Gastrocnemius medialis (tissue), 4 donors: ENCODE measurements at regions not wholly inside any gene's neighbourhood (a gene's known extent, or its start where the extent isn't known, plus 50 kb on each side); places are given as distances from the start of the nearest gene placed in this dataset.

Experiments
- ATAC-seq, 2 donors: fragments of 150-250 bp; one replicate each; pipeline ENCODE4 v1.9.1; 2016
- DNase-seq, 2 donors: peaks; one replicate each; pipeline ENCODE4 v3.0.0-alpha.2; 2019
- H3K27ac ChIP-seq, 4 donors: fragments of 200-600 bp; sonication (generic); 1 replicate in 1 of 4; 2 replicates in 3 of 4; pipeline ENCODE4 v1.5.1; 2016 to 2018; ENCODE audit warnings: mild to moderate bottlenecking in 2 of 4, moderate library complexity in 1 of 4
- H3K27me3 ChIP-seq, 3 donors: fragments of 200-600 bp; sonication (generic) in 2 of 3; 1 replicate in 1 of 3; 2 replicates in 2 of 3; pipeline versions ENCODE4 v1.5.1 to v1.6.0; 2016 to 2019; ENCODE audit warnings: mild to moderate bottlenecking in 1 of 3, moderate library complexity in 1 of 3
- H3K36me3 ChIP-seq, 2 donors: fragments of 200-600 bp; sonication (generic) in 1 of 2; one replicate each; pipeline ENCODE4 v1.5.1; 2017 to 2018
- H3K4me1 ChIP-seq, 2 donors: fragments of 200-600 bp; sonication (generic) in 1 of 2; one replicate each; pipeline ENCODE4 v1.5.1; 2016 to 2017; ENCODE audit warnings: mild to moderate bottlenecking in 2 of 2
- H3K4me3 ChIP-seq, 4 donors: fragments of 200-600 bp; sonication (generic) in 3 of 4; 1 replicate in 1 of 4; 2 replicates in 3 of 4; pipeline ENCODE4 v1.5.1; 2016 to 2019; ENCODE audit warnings: mild to moderate bottlenecking in 2 of 4
- H3K9me3 ChIP-seq, 3 donors: fragments of 200-600 bp; sonication (generic) in 2 of 3; 1 replicate in 1 of 3; 2 replicates in 2 of 3; pipeline ENCODE4 v1.5.1; 2016 to 2019
- CTCF ChIP-seq, 5 experiments: fragments of 450-650 bp in 3 of 5; fragments of 200-600 bp in 2 of 5; sonication (generic) in 2 of 5; IDR thresholded peaks in 4 of 5; conservative IDR thresholded peaks in 1 of 5; 1 replicate in 4 of 5; 2 replicates in 1 of 5; pipeline ENCODE4 v1.5.1; 2016 to 2019; ENCODE audit warnings: antibody characterized with exemption in 5 of 5, mild to moderate bottlenecking in 3 of 5, moderate library complexity in 3 of 5
- POLR2A ChIP-seq, 2 donors: fragments of 450-650 bp; IDR thresholded peaks; one replicate each; pipeline ENCODE4 v1.6.1; 2017; ENCODE audit warnings: antibody characterized with exemption in 2 of 2, mild to moderate bottlenecking in 2 of 2, moderate library complexity in 2 of 2
- in situ Hi-C, 4 donors: fragments of 200-750 bp; cut with MboI; loops; one replicate each; pipeline versions ENCODE4 v1.15.0 to v1.8.0; 2017; ENCODE audit warnings: low sequenced_read_pairs in 4 of 4
- intact Hi-C: fragments of 100-400 bp; cut with DNase I; formaldehyde crosslinking; loops from one replicate; pipeline ENCODE4 v1.15.1; 2023; ENCODE audit warnings: low total_unique reads

- peak overlapping the region; percentile 14 to 55 (median 23) for H3K27ac ChIP-seq
- H3K9me3 ChIP-seq, result no peaks in the 10 kb centered on the region
- TF ChIP-seq POLR2A (IDR thresholded peaks at IDR 0.05), result no peak
- no peak for TF ChIP-seq CTCF (IDR thresholded peaks at IDR 0.05 in 4 of 5, conservative IDR thresholded peaks at IDR 0.05 in 1 of 5)
- no peak overlapping the region for H3K4me3 ChIP-seq
- peak; percentile 67 to 68 for ATAC-seq
- in situ Hi-C loops (no loop called here), intact Hi-C loops (no loop called here)
- H3K4me1 ChIP-seq, result no peaks in the 10 kb centered on the region
- H3K36me3 ChIP-seq, result no peaks in the 10 kb centered on the region
- no peaks in the 10 kb centered on the region for H3K27me3 ChIP-seq
- peak; percentile 5 to 55 for DNase-seq
Observed at GRCh38 chr5:5678909-5679308, 256.4 kb downstream of the ICE1 start.

- Histone ChIP-seq H3K36me3 (no peaks in the 10 kb centered on the region), H3K9me3 (no peaks in the 10 kb centered on the region), H3K4me3 (no peak overlapping the region), H3K27ac (peak overlapping the region in 1 of 4 donors; percentile 23), H3K27me3 (no peaks in the 10 kb centered on the region), H3K4me1 (no peaks in the 10 kb centered on the region)
- intact Hi-C loops, result no loop called here
- TF ChIP-seq CTCF (IDR thresholded peaks at IDR 0.05 in 4 of 5, conservative IDR thresholded peaks at IDR 0.05 in 1 of 5), result no peak
- no peak for TF ChIP-seq POLR2A (IDR thresholded peaks at IDR 0.05)
- ATAC-seq, result no peak
- no peak for DNase-seq
- in situ Hi-C loops, result no loop called here
Observed at GRCh38 chr5:5677738-5678137, 255.3 kb downstream of the ICE1 start.

GRCh38 chr5:5676218-5676617, 253.7 kb downstream of the ICE1 start:
- Histone ChIP-seq H3K27ac (peak overlapping the region; percentile 43 to 54 (median 50)), H3K27me3 (no peaks in the 10 kb centered on the region), H3K4me1 (no peaks in the 10 kb centered on the region), H3K36me3 (no peaks in the 10 kb centered on the region), H3K4me3 (no peak overlapping the region), H3K9me3 (no peaks in the 10 kb centered on the region)
- no peak for DNase-seq
- intact Hi-C loops, result no loop called here
- peak; percentile 53 to 56 for ATAC-seq
- TF ChIP-seq POLR2A (IDR thresholded peaks at IDR 0.05) (no peak), CTCF (IDR thresholded peaks at IDR 0.05 in 4 of 5, conservative IDR thresholded peaks at IDR 0.05 in 1 of 5) (no peak)
- in situ Hi-C loops, result no loop called here

- Histone ChIP-seq H3K4me1 (no peaks in the 10 kb centered on the region), H3K27me3 (no peaks in the 10 kb centered on the region), H3K36me3 (no peaks in the 10 kb centered on the region), H3K27ac (peak overlapping the region; percentile 25 to 46 (median 38)), H3K9me3 (no peaks in the 10 kb centered on the region), H3K4me3 (no peak overlapping the region)
- TF ChIP-seq POLR2A (IDR thresholded peaks at IDR 0.05) (no peak), CTCF (IDR thresholded peaks at IDR 0.05 in 4 of 5, conservative IDR thresholded peaks at IDR 0.05 in 1 of 5) (no peak)
- intact Hi-C loops (no loop called here), in situ Hi-C loops (no loop called here)
- DNase-seq (no peak), ATAC-seq (no peak)
Observed at GRCh38 chr5:5675511-5675910, 253.0 kb downstream of the ICE1 start.

- no peak overlapping the region for H3K27ac ChIP-seq
- intact Hi-C loops, result no loop called here
- no peaks in the 10 kb centered on the region for H3K9me3 ChIP-seq
- no peaks in the 10 kb centered on the region for H3K36me3 ChIP-seq
- H3K4me3 ChIP-seq, result no peak overlapping the region
- ATAC-seq (no peak), DNase-seq (no peak)
- TF ChIP-seq CTCF (IDR thresholded peaks at IDR 0.05 in 4 of 5, conservative IDR thresholded peaks at IDR 0.05 in 1 of 5) (no peak), POLR2A (IDR thresholded peaks at IDR 0.05) (no peak)
- no peaks in the 10 kb centered on the region for H3K4me1 ChIP-seq
- H3K27me3 ChIP-seq, result no peaks in the 10 kb centered on the region
- in situ Hi-C loops, result no loop called here
Observed at GRCh38 chr5:5671823-5672222, 249.3 kb downstream of the ICE1 start.
